Neural cell (in vitro differentiated cells): ENCODE measurements at regions not wholly inside any gene's neighbourhood (a gene's known extent, or its start where the extent isn't known, plus 50 kb on each side); places are given as distances from the start of the nearest gene placed in this dataset.

ENCODE experiments used
- H2AFZ ChIP-seq: fragments of 200-600, 300-800 bp; sonication (generic), shearing (Covaris generic); 2 replicates; pipeline ENCODE4 v1.6.0; 2014; ENCODE audit warnings: low read depth, mild to moderate bottlenecking, antibody characterized with exemption, low read length, moderate library complexity
- H3F3A ChIP-seq: fragments of 200-600 bp; shearing (Covaris generic); 2 replicates; pipeline ENCODE4 v1.6.1; 2016; ENCODE audit warnings: mild to moderate bottlenecking, moderate library complexity, mixed read lengths, antibody characterized with exemption, low read length; ENCODE audit not compliant: insufficient read depth, poor library complexity, severe bottlenecking
- H3K27ac ChIP-seq: fragments of 200-600, 300-800 bp; sonication (generic), shearing (Covaris generic); 2 replicates; pipeline ENCODE4 v1.5.1; 2014; ENCODE audit warnings: mild to moderate bottlenecking, low read length, moderate library complexity
- H3K27me3 ChIP-seq: fragments of 300-800, 200-600 bp; sonication (generic), shearing (Covaris generic); 2 replicates; pipeline ENCODE4 v1.6.0; 2014; ENCODE audit warnings: mild to moderate bottlenecking, low read depth, low read length, moderate library complexity; ENCODE audit not compliant: insufficient read depth
- H3K36me3 ChIP-seq: fragments of 300-800, 200-600 bp; sonication (generic), shearing (Covaris generic); 2 replicates; pipeline ENCODE4 v1.5.1; 2014; ENCODE audit warnings: mild to moderate bottlenecking, antibody characterized with exemption, low read length, moderate library complexity; ENCODE audit not compliant: insufficient read depth
- H3K4me2 ChIP-seq: fragments of 300-800, 200-600 bp; sonication (generic), shearing (Covaris generic); 2 replicates; pipeline ENCODE4 v1.6.0; 2014; ENCODE audit warnings: mild to moderate bottlenecking, low read length
- H3K4me3 ChIP-seq: fragments of 300-800, 200-600 bp; sonication (generic), shearing (Covaris generic); 2 replicates; pipeline ENCODE4 v1.5.1; 2014; ENCODE audit warnings: mild to moderate bottlenecking, low read length, moderate library complexity
- H3K79me2 ChIP-seq: fragments of 200-600 bp; shearing (Covaris generic); replicated peaks from 2 replicates; pipeline ENCODE4 v1.6.0; 2014; ENCODE audit warnings: mild to moderate bottlenecking, low read length, moderate library complexity; ENCODE audit not compliant: insufficient read depth
- H3K9ac ChIP-seq: fragments of 300-800, 200-600 bp; sonication (generic), shearing (Covaris generic); 2 replicates; pipeline ENCODE4 v1.6.1; 2016; ENCODE audit warnings: mild to moderate bottlenecking, low read length, mixed read lengths
- H3K9me2 ChIP-seq: fragments of 200-600 bp; shearing (Covaris generic); 2 replicates; pipeline ENCODE4 v1.6.1; 2016; ENCODE audit warnings: mild to moderate bottlenecking, low read length, mixed read lengths; ENCODE audit not compliant: insufficient read depth
- H3K9me3 ChIP-seq: fragments of 200-600, 300-800 bp; sonication (generic), shearing (Covaris generic); 2 replicates; pipeline ENCODE4 v1.6.1; 2016; ENCODE audit warnings: mild to moderate bottlenecking, mixed run types, low read length, moderate library complexity, mixed read lengths
- H4K20me1 ChIP-seq: fragments of 200-600 bp; shearing (Covaris generic); 2 replicates; pipeline ENCODE4 v1.6.1; 2016; ENCODE audit warnings: mild to moderate bottlenecking, mixed run types; ENCODE audit not compliant: insufficient read depth
- CTCF ChIP-seq: fragments of 450-650 bp; IDR thresholded peaks from 2 replicates; pipeline ENCODE4 v1.5.1; 2014; ENCODE audit warnings: antibody characterized with exemption, mild to moderate bottlenecking, moderate library complexity; ENCODE audit not compliant: poor library complexity, severe bottlenecking
- EP300 ChIP-seq: fragments of 450-650 bp; conservative IDR thresholded peaks from 2 replicates; pipeline ENCODE4 v1.6.1; 2014; ENCODE audit warnings: antibody characterized with exemption, mild to moderate bottlenecking, moderate library complexity; ENCODE audit not compliant: poor library complexity, severe bottlenecking
- EZH2 ChIP-seq: fragments of 200-600, 300-800 bp; shearing (Covaris generic), sonication (generic); IDR thresholded peaks from 2 replicates; pipeline ENCODE4 v1.6.1; 2014; ENCODE audit warnings: antibody characterized with exemption, low read length, borderline replicate concordance, mild to moderate bottlenecking; ENCODE audit not compliant: insufficient read depth, poor library complexity, severe bottlenecking
- MXI1 ChIP-seq: fragments of 450-650 bp; conservative IDR thresholded peaks from 2 replicates; pipeline ENCODE4 v1.6.1; 2014; ENCODE audit warnings: antibody characterized with exemption, mild to moderate bottlenecking; ENCODE audit not compliant: poor library complexity, severe bottlenecking
- POLR2AphosphoS5 ChIP-seq: IDR thresholded peaks from 2 replicates; pipeline ENCODE4 v1.6.1; 2012
- RAD21 ChIP-seq: fragments of 450-650 bp; conservative IDR thresholded peaks from 2 replicates; pipeline ENCODE4 v1.6.1; 2014; ENCODE audit warnings: antibody characterized with exemption, mild to moderate bottlenecking, moderate library complexity
- REST ChIP-seq: IDR thresholded peaks from 2 replicates; pipeline ENCODE4 v1.6.1; 2012; ENCODE audit warnings: borderline replicate concordance
- SMC3 ChIP-seq: fragments of 450-650 bp; conservative IDR thresholded peaks from 2 replicates; pipeline ENCODE4 v1.6.1; 2014; ENCODE audit warnings: antibody characterized with exemption, mild to moderate bottlenecking, moderate library complexity; ENCODE audit not compliant: poor library complexity
- TAF1 ChIP-seq: IDR thresholded peaks from 2 replicates; pipeline ENCODE4 v1.6.1; 2012; ENCODE audit warnings: low read depth

- no peaks in the 10 kb centered on the region for H3F3A ChIP-seq
- no peak for TF ChIP-seq POLR2AphosphoS5
- TF ChIP-seq EZH2: no peak
- no peak for TF ChIP-seq MXI1
- TF ChIP-seq REST: no peak
- TF ChIP-seq SMC3: no peak
- TF ChIP-seq EP300: no peak
- no peak for TF ChIP-seq RAD21
- no peak for TF ChIP-seq TAF1
- TF ChIP-seq CTCF: no peak
These were observed 269.4 kb downstream of the AMY1C start for GRCh38 chr1:104018922-104019674.

GRCh38 chr1:104019675-104020049, 270.0 kb downstream of the AMY1C start:
- Histone ChIP-seq H3K27ac (no peak overlapping the region), H3K79me2 (no peaks in the 10 kb centered on the region), H3K9me3 (no peaks in the 10 kb centered on the region), H3K36me3 (no peaks in the 10 kb centered on the region), H3K9me2 (no peaks in the 10 kb centered on the region), H3K4me3 (no peak overlapping the region), H3K9ac (no peak overlapping the region), H2AFZ (no peak overlapping the region), H3K27me3 (no peaks in the 10 kb centered on the region), H4K20me1 (no peaks in the 10 kb centered on the region), H3K4me2 (no peak overlapping the region), H3F3A (no peaks in the 10 kb centered on the region)
- no peak for TF ChIP-seq RAD21
- no peak for TF ChIP-seq REST
- TF ChIP-seq SMC3: no peak
- no peak for TF ChIP-seq TAF1
- no peak for TF ChIP-seq MXI1
- TF ChIP-seq EZH2: no peak
- TF ChIP-seq CTCF: no peak
- TF ChIP-seq POLR2AphosphoS5: no peak
- no peak for TF ChIP-seq EP300

More at GRCh38 chr1:104018922-104019674, 269.4 kb downstream of the AMY1C start:
- Histone ChIP-seq H3K79me2 (no peaks in the 10 kb centered on the region), H3K27ac (no peak overlapping the region), H2AFZ (no peak overlapping the region), H3K4me2 (no peak overlapping the region), H3K36me3 (no peaks in the 10 kb centered on the region), H4K20me1 (no peaks in the 10 kb centered on the region), H3K9me3 (no peaks in the 10 kb centered on the region), H3K9me2 (no peaks in the 10 kb centered on the region), H3K9ac (no peak overlapping the region), H3K4me3 (no peak overlapping the region), H3K27me3 (no peaks in the 10 kb centered on the region)
